NCI-H1092 (cell line): ENCODE measurements at regions not wholly inside any gene's neighbourhood (a gene's known extent, or its start where the extent isn't known, plus 50 kb on each side); places are given as distances from the start of the nearest gene placed in this dataset.

Source experiments
- DNase-seq: peaks from one replicate; lab custom pipeline; 2025; lab: John Stamatoyannopoulos, UW

DNA sequence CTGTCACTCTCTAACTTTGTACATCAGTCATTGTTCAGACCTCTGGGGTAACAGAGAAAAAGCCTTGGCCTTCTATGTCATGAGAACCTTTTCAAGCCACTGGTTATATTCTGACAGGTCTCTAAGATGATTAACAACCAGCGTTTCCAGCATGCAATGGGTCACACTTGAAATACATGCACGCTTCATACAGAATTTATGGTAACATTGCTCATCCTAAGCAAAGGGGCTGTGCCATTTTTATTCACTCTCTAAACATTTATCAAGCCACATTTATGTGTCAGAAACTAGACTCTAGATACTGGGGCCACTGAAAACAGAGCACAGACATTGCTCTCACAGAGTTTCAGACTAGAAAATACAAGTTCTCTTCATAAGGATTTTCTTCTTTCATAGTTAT lies 501.4 kb upstream of the DAB1 start:
- no peak for DNase-seq

DNA sequence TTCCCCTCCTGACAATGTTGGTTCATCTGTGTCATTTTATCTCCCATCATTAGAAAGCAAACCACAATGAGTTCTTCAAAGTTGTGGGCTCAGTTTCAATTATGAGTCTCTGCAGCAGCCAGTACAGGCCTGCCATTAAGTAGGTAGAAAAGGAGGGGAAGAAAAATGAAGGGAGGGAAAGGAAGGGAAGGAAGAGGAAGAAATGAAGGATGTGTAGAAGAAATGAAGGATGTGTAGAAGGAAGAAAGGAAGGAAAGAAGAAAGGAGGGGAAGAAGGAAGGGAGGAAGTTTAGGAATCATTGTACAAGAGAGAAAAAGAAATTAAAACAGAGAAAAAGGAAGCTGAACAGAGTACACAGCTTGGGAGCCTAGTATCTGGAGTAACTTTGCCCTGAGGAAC lies 498.3 kb upstream of the DAB1 start:
- no peak for DNase-seq

DNA sequence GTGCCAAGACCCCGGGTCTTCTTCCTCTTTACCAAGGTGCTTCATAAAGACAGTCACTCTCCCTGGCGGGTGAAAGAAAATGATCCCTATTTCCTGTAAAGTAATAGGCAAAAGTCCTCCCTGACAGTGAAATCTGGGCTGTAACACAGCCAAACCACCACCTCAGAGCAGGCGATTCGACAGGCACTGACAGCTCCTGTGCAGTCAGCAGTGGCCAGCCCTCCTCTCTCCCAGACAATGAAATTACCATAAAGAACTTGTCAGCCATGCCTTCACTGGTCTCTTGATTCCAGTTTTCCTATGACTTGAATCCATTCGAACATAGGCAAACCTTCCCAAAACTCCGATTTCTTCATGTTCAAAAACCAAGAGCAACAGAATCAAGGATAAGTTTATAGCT lies 492.2 kb upstream of the DAB1 start:
- DNase-seq: no peak

DNA sequence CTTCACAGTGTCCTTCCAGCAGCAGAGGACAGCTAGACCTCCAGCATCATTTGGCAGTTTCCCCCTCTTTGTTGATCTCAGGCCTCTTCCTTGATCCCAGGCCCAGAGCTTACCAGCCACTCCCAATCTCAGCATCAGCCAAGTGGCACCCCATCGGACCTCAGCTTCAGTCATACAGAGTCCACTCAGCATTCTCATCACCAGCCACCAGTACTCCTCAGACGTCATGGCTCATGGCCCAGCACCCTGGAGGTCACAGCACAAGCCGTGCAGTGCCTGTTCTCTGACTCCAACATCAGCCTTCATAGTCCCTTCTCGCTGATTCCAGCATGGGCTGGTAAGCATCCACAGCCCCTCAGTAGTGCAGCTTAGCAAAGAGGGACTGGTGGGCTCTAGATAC lies 487.6 kb upstream of the DAB1 start:
- no peak for DNase-seq

DNA sequence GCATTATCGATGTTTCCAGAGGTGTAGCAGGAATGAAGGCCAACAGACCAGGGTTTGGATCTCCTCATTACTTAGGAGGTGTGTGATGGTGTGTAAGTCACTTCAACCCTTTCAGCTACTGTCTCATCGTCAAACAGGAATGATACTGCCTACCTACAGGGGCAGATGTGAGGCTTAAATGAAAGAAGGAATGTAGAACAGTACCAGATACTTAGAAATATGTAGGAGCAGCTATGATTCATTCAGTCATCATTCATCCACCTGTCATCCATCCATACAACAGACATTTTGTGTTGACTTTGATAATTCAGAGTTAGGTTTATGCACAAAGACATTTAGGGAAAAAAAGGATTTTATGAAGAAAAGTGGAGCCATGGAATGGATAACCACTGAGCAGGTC lies 486.9 kb upstream of the DAB1 start:
- no peak for DNase-seq

DNA sequence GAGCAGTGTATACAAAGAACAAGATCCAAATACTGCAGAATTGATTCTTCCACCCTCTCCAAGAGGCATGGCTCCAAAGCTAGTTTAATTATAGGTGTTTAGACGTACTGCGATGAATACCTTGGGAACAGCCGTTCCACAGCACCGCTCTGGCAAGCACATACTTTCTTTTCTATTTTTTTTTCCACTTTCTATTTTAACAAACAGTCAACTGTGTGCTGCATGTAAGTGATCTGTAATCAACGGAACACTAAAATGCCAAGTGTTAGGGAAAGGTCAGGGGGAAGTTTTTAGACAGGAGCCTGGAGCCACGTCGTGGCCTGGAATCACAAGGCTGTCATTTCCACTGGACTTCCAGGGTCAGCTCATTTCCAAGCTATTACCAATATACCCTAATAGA lies 486.4 kb upstream of the DAB1 start:
- no peak for DNase-seq

DNA sequence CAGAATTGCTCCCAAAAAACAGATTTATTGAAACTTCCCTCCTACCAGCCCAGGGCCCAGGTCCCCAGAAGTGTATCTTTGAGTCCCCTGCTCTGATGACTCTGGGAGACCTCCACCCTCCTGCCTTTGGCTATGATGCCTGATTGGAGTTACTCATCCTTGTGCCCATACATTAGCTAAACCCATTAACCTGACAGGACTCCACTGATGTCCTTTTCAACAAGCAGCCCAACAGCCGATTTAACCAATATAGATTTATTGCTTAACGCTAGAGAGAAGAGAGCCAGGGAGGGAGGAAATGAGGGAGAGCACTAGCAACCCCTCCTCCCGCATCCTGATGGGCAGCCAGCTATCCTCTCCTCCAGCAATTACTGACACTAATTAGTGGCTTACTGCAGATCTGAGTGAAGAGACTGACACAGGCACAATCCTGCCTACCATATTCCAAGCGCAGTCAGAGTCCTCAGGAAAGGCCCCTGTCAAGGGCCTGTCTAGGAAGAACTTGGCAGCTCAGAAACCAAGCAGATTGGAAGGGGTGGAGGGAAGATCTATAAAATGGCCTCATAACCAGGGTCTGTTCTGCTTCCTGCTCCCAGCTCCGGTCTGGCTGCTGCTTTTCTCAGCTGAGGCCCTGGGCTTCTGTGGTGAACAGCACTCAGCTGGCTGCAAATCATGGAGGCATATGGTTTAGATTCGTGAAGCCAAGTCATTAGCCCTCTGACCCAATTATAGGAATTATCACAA lies 484.5 kb upstream of the DAB1 start:
- DNase-seq: no peak

DNA sequence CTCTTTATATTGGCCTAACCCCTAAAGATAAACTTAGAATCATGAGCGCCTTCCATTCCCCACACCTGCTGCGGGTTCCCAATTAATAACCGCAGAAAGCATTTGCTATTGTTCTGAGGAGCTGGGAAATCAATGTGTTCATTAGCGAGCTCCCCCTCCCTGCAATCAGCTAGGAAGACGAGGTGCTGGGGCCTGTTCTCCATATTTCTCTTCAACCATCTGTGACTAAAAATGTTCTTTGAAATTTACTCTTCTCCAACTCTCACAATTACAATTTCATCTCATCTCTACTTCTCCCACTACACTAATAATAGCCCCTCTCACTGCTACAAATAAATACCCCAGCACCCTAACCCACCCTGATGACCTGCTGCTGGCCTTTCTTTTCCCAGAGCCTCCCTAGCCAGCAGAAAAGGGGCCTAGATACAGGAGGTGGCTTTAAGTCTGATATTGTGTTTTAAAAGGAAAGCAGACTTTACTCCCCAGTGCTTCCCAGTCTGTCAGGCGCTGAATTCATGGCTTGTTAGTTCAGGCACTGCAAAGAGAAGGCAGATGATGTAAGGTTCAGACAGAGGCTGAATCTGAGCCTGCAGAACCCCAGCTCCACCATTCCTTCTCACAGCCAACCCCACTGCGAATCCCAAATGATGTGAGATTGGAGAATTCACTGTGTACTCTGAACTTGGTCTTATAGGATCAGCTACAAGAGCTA lies 477.5 kb upstream of the DAB1 start:
- no peak for DNase-seq

DNA sequence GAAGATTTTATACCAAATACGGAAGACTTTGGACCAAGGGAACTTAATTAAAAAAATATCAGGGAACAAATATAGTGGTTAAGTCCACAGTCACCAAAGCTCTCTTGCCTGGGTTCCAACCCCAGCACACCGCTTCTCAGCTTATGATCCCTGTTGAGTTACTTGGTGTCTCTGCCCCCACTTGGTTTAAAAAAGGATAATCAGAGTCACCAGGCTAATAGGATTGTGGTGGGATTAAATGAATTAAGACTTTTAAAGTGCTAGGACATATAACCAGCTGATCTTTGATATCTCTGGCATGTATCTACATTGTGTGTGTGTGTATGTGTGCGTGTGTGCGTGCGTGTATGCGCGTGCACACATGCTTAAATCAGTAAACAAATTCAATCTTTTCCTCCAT lies 474.7 kb upstream of the DAB1 start:
- no peak for DNase-seq

DNA sequence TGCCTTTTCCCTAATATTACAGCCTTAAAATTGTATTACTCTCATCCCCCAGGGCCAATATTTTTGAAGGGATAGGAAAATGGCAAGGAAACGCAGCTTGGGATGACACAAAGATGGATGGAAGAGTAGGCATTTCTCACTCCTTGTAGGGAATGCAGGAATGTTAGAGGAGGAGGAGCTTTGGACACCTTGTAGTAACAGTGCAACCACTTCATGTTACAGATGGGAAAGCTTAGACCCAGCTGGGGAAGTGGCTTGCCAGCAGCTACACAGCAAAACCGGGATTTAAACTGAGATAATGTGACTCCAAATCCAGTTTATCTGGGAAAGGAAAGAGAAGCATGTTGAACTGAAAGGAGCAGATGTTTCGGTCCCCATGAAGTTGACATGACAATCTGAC lies 473.7 kb upstream of the DAB1 start:
- DNase-seq: no peak

DNA sequence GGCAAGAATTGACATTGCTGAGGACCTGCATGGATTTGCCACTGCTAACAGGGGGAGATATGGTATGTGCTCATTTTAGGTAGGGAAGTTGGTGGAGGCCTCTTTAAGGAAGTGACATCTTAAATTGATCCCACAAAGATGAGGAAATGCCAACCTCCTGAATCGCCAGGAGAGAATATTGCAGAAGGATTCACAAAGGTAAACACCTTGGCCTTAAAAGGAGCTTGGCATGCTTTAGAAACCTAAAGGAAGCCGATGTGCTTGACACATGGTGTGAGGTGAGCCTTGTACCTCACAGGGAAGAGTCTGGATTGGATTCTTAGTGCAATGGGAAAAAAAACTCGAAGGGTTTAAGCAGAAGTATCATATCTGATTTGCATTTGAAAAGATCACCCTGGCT lies 470.5 kb upstream of the DAB1 start:
- no peak for DNase-seq

DNA sequence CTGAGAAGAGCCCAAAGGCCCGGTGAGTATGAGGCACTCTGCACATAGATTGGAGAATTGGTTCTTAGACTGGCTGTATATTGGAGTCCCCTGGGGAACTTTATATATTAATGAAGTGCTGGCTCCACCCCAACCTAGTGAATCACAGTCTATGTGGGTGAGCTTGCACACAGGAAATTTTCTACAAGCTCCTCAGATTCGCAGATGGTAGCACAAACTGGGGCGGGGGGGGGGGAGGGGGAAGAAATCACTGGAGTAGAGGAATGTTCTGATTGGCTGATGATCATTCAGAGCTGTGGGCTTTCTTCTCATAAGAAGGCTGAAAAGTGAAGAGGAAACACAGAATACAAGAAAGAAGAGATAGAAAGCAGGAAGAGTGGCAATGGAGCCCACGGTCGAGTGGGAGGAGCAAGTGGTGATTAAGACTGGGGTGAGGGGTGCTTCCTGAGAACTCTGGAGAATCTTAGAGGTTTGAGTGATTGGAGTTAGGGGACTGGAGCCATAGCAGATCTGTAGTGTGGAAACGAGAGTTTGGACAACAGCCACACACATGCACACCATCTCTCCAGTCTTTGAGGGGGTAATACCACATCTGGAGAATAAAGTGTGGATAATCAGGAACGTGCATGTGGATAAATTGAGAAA lies 465.9 kb upstream of the DAB1 start:
- DNase-seq: no peak

DNA sequence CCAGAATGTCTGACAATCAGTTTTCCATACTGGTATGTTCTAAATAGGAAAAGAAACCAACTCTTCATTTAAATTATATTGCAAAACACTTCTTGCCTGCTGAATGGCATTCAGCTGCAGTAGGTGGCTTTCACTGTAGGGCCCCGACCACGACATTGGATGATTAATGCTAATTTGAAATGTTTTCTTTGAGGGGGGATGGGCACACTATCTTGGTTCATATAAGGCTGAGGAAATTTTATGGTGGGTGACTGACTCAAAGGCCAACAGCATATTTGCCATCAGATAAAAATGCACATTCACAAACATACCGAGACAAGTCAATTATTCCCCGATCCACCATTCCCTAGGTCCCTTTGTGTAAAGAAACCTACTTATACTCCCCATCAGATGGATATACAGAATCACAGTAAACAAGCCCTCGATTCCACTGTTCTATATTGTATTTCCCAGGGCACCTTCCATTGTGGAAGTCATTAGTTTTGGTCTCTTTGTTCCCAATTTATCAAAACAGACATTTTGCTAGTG lies 464.2 kb upstream of the DAB1 start:
- no peak for DNase-seq

DNA sequence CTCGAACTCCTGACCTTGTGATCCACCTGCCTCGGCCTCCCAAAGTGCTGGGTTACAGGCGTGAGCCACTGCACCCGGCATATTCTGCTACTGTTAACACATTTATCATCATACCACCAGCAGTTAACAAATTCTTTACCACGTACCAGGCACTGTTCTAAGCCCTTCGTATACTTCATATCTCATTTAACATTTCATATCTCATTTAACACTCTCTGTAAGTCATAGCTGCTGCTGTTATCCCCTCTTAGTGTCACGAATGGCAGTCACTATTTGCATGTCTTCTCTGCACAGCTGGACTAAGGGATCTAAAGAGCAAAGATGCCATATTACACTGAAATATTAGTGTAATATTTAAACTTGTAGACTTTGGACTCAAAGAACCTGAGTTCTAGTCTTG lies 462.5 kb upstream of the DAB1 start:
- DNase-seq: no peak

DNA sequence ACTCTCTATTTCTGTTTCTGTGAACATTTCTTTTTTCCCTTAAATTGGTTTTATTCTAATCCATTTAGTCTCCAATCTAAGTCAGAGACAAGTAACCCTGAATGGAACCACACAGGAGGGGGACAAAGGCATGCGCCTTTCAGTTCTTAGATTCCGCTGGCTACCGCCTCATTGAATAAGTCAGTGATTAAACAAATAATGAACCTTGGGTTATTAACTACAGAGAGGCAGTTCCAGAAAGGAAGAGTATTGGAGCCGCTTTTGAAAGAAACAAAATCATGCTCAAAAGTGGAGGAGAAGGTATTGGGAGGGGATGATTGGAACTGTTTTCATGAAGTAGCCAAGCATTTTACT lies 459.8 kb upstream of the DAB1 start:
- DNase-seq: no peak

DNA sequence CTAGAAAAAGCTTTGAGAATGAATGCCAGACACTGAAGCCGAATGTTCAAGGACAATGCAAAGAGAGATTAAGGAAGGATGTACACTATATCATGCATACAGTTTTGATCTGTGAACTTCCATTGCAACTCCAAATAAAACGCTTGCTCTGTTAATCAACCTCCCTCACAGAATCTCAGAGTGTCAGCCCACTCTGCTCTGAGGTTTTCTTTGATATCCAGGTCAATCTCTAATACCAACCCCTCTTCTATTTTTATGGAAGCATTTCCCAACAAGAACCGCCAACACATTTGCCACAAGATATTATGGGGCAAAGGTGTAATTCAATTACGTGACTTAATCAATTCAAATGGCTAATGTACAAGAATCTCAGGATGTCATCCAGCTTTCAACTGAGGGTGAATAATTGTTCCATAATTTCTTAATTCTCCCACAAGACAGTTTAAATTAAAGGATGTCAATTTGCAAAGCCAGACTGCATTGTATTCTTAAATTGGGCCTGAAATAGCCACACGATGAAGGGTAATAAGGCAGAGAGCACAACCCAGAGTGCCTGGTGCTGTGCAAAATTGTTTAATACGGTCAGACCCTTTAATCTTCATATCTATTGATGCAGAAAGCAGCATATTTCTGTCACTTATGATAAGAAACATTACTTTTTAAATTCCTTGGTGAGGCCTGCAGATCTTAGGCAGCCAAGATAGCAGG lies 459.2 kb upstream of the DAB1 start:
- DNase-seq: no peak

DNA sequence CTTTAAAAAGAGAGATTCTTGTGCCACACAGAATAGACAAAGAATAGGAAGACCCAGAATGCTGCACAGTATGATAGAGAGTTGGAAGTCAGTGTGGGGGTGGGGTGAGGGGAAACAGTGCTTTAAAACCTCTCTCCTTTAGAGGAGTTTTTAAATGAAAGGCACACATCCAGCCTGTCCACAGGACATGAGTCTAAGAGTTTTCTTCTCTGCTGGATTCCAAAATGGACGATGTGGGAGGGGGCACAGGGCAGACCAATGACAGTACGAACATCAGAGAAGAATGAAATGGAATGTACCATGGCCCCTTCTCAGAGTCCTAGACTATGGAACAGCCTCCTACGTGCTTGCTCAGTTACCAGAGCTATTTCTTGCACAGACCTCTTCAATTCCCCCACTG lies 458.2 kb upstream of the DAB1 start:
- DNase-seq: no peak

DNA sequence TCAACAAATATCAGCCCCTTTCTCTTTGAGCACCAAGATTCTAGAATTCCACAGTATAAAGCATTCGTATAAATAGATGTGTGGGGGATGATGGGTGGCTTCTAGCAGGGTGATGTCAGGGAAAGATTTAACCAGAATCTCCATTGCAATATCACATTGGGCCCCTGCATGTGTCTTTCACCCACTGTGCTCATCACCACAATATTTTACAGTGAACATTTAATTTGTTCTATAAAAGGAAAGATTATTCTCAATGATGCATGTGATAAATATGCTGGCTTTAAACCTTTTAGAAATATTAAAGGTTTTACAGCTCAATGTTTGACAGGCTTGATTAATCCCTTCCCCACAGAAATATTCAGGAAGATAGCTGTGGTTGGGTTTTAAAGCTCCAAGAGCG lies 457.8 kb upstream of the DAB1 start:
- no peak for DNase-seq

DNA sequence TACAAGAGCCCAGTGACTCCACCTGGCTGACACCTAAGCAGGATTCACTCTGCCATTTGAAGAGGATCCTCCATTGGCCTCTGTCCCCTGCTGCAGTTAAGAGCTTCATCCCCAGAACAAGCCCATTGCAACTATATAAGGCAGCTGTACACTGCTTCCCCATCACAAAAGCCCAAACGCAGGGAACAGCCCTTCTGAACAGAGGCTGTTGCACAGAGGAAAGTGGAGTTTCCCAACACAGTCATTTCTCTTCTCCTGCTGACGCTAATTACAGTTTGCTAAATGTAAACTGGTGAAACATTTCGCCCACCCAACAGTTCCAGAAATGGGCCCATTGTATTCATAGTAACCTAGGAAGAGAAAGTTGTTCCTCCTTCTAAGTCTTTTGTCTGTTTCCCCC lies 455.8 kb upstream of the DAB1 start:
- no peak for DNase-seq

DNA sequence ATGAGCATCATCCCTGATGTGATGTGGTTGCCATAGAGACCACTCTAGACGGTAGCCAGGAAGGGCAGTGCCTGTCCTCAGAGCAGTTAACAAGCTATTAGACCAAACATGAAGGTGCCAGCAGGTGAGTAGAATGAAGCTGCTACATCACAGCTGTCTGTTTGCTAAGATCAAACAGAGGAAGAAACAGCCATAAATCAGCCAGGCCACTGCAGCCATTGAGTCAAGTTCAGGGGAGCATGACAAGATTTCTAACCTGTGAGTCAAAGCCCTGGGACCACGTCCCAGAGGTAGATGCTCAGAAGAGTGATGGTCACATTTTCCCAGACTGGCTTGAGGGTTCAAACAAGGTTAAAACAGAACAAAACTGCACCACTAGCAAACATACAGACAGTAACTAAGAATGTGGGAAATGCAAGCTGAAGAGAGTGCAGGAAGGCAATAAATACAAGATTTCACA lies 450.6 kb upstream of the DAB1 start:
- no peak for DNase-seq

DNA sequence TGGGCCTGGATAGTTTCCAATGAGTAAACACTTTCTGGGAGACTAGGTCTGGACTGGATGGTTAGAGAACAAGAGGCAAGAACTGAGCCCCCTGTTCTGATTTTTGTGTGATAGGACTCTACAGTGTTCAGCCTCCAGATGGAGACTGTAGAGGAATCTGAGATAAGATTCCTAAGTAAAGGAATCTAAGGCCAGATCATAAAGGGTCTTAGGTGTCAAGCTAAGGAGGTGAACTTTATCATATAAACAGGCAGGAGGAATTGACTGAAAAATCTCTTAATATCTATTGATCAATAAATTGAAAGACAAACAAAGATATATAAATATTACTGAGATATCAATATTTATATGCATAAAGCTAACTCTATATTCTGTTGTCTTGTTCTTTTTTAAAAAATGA lies 449.1 kb upstream of the DAB1 start:
- no peak for DNase-seq

DNA sequence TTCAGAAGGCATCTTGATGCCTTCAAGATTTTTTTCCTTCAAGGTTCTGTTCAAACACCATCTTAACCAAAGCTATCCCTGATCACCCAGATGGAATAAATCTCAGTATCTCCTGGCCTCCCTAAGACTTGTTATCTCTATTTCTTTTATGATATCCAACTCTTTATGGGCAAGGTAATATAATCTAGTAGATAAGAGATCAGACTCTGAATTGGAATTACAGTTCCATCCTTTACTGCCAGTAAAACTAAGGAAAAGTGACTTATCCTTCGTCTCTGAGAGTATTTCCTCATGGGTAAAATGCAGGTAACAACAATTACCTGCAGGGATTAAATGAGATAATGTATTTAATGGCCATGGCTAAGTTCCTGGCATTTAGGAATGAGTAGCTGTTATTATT lies 445.0 kb upstream of the DAB1 start:
- DNase-seq: no peak

DNA sequence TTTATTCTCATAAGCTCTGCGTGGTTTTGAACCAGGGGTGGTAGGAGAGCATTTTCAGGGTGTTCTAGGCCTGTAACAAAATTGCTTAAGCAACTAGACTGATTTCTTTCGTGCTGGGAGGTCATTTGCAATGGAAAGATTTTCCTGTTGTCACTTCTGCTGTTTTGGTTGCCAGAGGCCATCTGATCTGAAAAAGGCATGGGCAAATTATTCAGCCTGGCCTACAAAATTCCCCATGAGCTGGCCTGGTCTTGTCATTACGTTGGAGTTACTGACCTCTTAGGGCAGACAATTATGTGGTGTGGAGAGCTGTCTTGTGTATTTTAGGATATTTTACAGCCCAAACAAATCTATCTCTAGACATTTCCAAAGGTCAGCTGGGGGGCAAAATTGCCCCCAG lies 444.4 kb upstream of the DAB1 start:
- DNase-seq: no peak
